Neural cell (in vitro differentiated cells): ENCODE measurements at regions not wholly inside any gene's neighbourhood (a gene's known extent, or its start where the extent isn't known, plus 50 kb on each side); places are given as distances from the start of the nearest gene placed in this dataset.

Source experiments
- H2AFZ ChIP-seq: fragments of 200-600, 300-800 bp; sonication (generic), shearing (Covaris generic); 2 replicates; pipeline ENCODE4 v1.6.0; 2014; ENCODE audit warnings: low read depth, mild to moderate bottlenecking, antibody characterized with exemption, low read length, moderate library complexity
- H3F3A ChIP-seq: fragments of 200-600 bp; shearing (Covaris generic); 2 replicates; pipeline ENCODE4 v1.6.1; 2016; ENCODE audit warnings: mild to moderate bottlenecking, moderate library complexity, mixed read lengths, antibody characterized with exemption, low read length; ENCODE audit not compliant: insufficient read depth, poor library complexity, severe bottlenecking
- H3K27ac ChIP-seq: fragments of 200-600, 300-800 bp; sonication (generic), shearing (Covaris generic); 2 replicates; pipeline ENCODE4 v1.5.1; 2014; ENCODE audit warnings: mild to moderate bottlenecking, low read length, moderate library complexity
- H3K27me3 ChIP-seq: fragments of 300-800, 200-600 bp; sonication (generic), shearing (Covaris generic); 2 replicates; pipeline ENCODE4 v1.6.0; 2014; ENCODE audit warnings: mild to moderate bottlenecking, low read depth, low read length, moderate library complexity; ENCODE audit not compliant: insufficient read depth
- H3K36me3 ChIP-seq: fragments of 300-800, 200-600 bp; sonication (generic), shearing (Covaris generic); 2 replicates; pipeline ENCODE4 v1.5.1; 2014; ENCODE audit warnings: mild to moderate bottlenecking, antibody characterized with exemption, low read length, moderate library complexity; ENCODE audit not compliant: insufficient read depth
- H3K4me2 ChIP-seq: fragments of 300-800, 200-600 bp; sonication (generic), shearing (Covaris generic); 2 replicates; pipeline ENCODE4 v1.6.0; 2014; ENCODE audit warnings: mild to moderate bottlenecking, low read length
- H3K4me3 ChIP-seq: fragments of 300-800, 200-600 bp; sonication (generic), shearing (Covaris generic); 2 replicates; pipeline ENCODE4 v1.5.1; 2014; ENCODE audit warnings: mild to moderate bottlenecking, low read length, moderate library complexity
- H3K79me2 ChIP-seq: fragments of 200-600 bp; shearing (Covaris generic); replicated peaks from 2 replicates; pipeline ENCODE4 v1.6.0; 2014; ENCODE audit warnings: mild to moderate bottlenecking, low read length, moderate library complexity; ENCODE audit not compliant: insufficient read depth
- H3K9ac ChIP-seq: fragments of 300-800, 200-600 bp; sonication (generic), shearing (Covaris generic); 2 replicates; pipeline ENCODE4 v1.6.1; 2016; ENCODE audit warnings: mild to moderate bottlenecking, low read length, mixed read lengths
- H3K9me2 ChIP-seq: fragments of 200-600 bp; shearing (Covaris generic); 2 replicates; pipeline ENCODE4 v1.6.1; 2016; ENCODE audit warnings: mild to moderate bottlenecking, low read length, mixed read lengths; ENCODE audit not compliant: insufficient read depth
- H3K9me3 ChIP-seq: fragments of 200-600, 300-800 bp; sonication (generic), shearing (Covaris generic); 2 replicates; pipeline ENCODE4 v1.6.1; 2016; ENCODE audit warnings: mild to moderate bottlenecking, mixed run types, low read length, moderate library complexity, mixed read lengths
- H4K20me1 ChIP-seq: fragments of 200-600 bp; shearing (Covaris generic); 2 replicates; pipeline ENCODE4 v1.6.1; 2016; ENCODE audit warnings: mild to moderate bottlenecking, mixed run types; ENCODE audit not compliant: insufficient read depth
- CTCF ChIP-seq: fragments of 450-650 bp; IDR thresholded peaks from 2 replicates; pipeline ENCODE4 v1.5.1; 2014; ENCODE audit warnings: antibody characterized with exemption, mild to moderate bottlenecking, moderate library complexity; ENCODE audit not compliant: poor library complexity, severe bottlenecking
- EP300 ChIP-seq: fragments of 450-650 bp; conservative IDR thresholded peaks from 2 replicates; pipeline ENCODE4 v1.6.1; 2014; ENCODE audit warnings: antibody characterized with exemption, mild to moderate bottlenecking, moderate library complexity; ENCODE audit not compliant: poor library complexity, severe bottlenecking
- EZH2 ChIP-seq: fragments of 200-600, 300-800 bp; shearing (Covaris generic), sonication (generic); IDR thresholded peaks from 2 replicates; pipeline ENCODE4 v1.6.1; 2014; ENCODE audit warnings: antibody characterized with exemption, low read length, borderline replicate concordance, mild to moderate bottlenecking; ENCODE audit not compliant: insufficient read depth, poor library complexity, severe bottlenecking
- MXI1 ChIP-seq: fragments of 450-650 bp; conservative IDR thresholded peaks from 2 replicates; pipeline ENCODE4 v1.6.1; 2014; ENCODE audit warnings: antibody characterized with exemption, mild to moderate bottlenecking; ENCODE audit not compliant: poor library complexity, severe bottlenecking
- POLR2AphosphoS5 ChIP-seq: IDR thresholded peaks from 2 replicates; pipeline ENCODE4 v1.6.1; 2012
- RAD21 ChIP-seq: fragments of 450-650 bp; conservative IDR thresholded peaks from 2 replicates; pipeline ENCODE4 v1.6.1; 2014; ENCODE audit warnings: antibody characterized with exemption, mild to moderate bottlenecking, moderate library complexity
- SMC3 ChIP-seq: fragments of 450-650 bp; conservative IDR thresholded peaks from 2 replicates; pipeline ENCODE4 v1.6.1; 2014; ENCODE audit warnings: antibody characterized with exemption, mild to moderate bottlenecking, moderate library complexity; ENCODE audit not compliant: poor library complexity
- TAF1 ChIP-seq: IDR thresholded peaks from 2 replicates; pipeline ENCODE4 v1.6.1; 2012; ENCODE audit warnings: low read depth
- TF ChIP-seq, protein P1 (sequence below): IDR thresholded peaks from 2 replicates; pipeline ENCODE4 v1.6.1; 2012; ENCODE audit warnings: borderline replicate concordance

- Histone ChIP-seq H3K27ac (no peak overlapping the region), H3K4me3 (no peak overlapping the region), H3K36me3 (no peaks in the 10 kb centered on the region), H3K4me2 (no peak overlapping the region), H3F3A (no peaks in the 10 kb centered on the region), H3K9me3 (no peaks in the 10 kb centered on the region), H3K9ac (no peak overlapping the region), H3K79me2 (no peaks in the 10 kb centered on the region), H3K9me2 (no peaks in the 10 kb centered on the region), H3K27me3 (no peaks in the 10 kb centered on the region), H2AFZ (no peak overlapping the region), H4K20me1 (no peaks in the 10 kb centered on the region)
- TF ChIP-seq EZH2 (no peak), POLR2AphosphoS5 (no peak), EP300 (no peak), CTCF (no peak), TAF1 (no peak), SMC3 (no peak), MXI1 (no peak), RAD21 (no peak)
- TF ChIP-seq, protein P1, sequence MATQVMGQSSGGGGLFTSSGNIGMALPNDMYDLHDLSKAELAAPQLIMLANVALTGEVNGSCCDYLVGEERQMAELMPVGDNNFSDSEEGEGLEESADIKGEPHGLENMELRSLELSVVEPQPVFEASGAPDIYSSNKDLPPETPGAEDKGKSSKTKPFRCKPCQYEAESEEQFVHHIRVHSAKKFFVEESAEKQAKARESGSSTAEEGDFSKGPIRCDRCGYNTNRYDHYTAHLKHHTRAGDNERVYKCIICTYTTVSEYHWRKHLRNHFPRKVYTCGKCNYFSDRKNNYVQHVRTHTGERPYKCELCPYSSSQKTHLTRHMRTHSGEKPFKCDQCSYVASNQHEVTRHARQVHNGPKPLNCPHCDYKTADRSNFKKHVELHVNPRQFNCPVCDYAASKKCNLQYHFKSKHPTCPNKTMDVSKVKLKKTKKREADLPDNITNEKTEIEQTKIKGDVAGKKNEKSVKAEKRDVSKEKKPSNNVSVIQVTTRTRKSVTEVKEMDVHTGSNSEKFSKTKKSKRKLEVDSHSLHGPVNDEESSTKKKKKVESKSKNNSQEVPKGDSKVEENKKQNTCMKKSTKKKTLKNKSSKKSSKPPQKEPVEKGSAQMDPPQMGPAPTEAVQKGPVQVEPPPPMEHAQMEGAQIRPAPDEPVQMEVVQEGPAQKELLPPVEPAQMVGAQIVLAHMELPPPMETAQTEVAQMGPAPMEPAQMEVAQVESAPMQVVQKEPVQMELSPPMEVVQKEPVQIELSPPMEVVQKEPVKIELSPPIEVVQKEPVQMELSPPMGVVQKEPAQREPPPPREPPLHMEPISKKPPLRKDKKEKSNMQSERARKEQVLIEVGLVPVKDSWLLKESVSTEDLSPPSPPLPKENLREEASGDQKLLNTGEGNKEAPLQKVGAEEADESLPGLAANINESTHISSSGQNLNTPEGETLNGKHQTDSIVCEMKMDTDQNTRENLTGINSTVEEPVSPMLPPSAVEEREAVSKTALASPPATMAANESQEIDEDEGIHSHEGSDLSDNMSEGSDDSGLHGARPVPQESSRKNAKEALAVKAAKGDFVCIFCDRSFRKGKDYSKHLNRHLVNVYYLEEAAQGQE, result no peak
Observed at GRCh38 chr13:85108356-85108755, 690.9 kb downstream of the SLITRK6 start.

- H3K9me3 ChIP-seq, result peaks cover 3% of the 10 kb centered on the region
Observed at GRCh38 chr13:85099245-85099644, 700.0 kb downstream of the SLITRK6 start.

More at GRCh38 chr13:85099245-85099644, 700.0 kb downstream of the SLITRK6 start:
- H3K4me3 ChIP-seq, result no peak overlapping the region
- no peak overlapping the region for H3K4me2 ChIP-seq
- no peaks in the 10 kb centered on the region for H3K36me3 ChIP-seq
- peaks cover 2% of the 10 kb centered on the region for H3F3A ChIP-seq
- no peak overlapping the region for H3K27ac ChIP-seq
- H2AFZ ChIP-seq, result no peak overlapping the region
- H3K79me2 ChIP-seq, result no peaks in the 10 kb centered on the region
- no peaks in the 10 kb centered on the region for H4K20me1 ChIP-seq
- no peaks in the 10 kb centered on the region for H3K27me3 ChIP-seq
- H3K9ac ChIP-seq, result no peak overlapping the region
- H3K9me2 ChIP-seq, result no peaks in the 10 kb centered on the region
- TF ChIP-seq RAD21, result no peak
- TF ChIP-seq EZH2, result no peak
- no peak for TF ChIP-seq TAF1
- TF ChIP-seq MXI1, result no peak
